C4-2B (cell line): ENCODE measurements at regions not wholly inside any gene's neighbourhood (a gene's known extent, or its start where the extent isn't known, plus 50 kb on each side); places are given as distances from the start of the nearest gene placed in this dataset.
"Not testable (repeated sequence)": the region's sequence is repeated elsewhere in the genome, so short reads cannot be mapped to it uniquely, and the experiment has no call there.

Source experiments
- CTCF ChIP-seq: fragments of 450-650 bp; conservative IDR thresholded peaks from 2 replicates; pipeline ENCODE4 v1.5.1; 2017; ENCODE audit warnings: mild to moderate bottlenecking
- ZFX ChIP-seq: fragments of 450-650 bp; IDR thresholded peaks from 2 replicates; pipeline ENCODE4 v1.6.1; 2017

- not testable (repeated sequence) for TF ChIP-seq CTCF, ZFX
Measured at GRCh38 chr11:37431633-37432230, 833.7 kb upstream of the RAG2 start.
